Calu3 (cell line): ENCODE measurements at regions not wholly inside any gene's neighbourhood (a gene's known extent, or its start where the extent isn't known, plus 50 kb on each side); places are given as distances from the start of the nearest gene placed in this dataset.

Source experiments
- BruUV-seq: library from RNA; stranded (reverse); fragments of 400-500 nt; replicated peaks from 2 replicates; lab custom pipeline; 2021; lab: Mats Ljungman, UMichigan
- CTCF ChIA-PET: fragments of 300-600 bp; sonication (Branson Sonifier 250); formaldehyde crosslinking; loops from one replicate; lab custom pipeline; 2022; ENCODE audit warnings: antibody characterized with exemption; lab: Charles Lee
- DNase-seq: peaks from one replicate; pipeline ENCODE4 v3.0.0; 2022
- H3K27ac Mint-ChIP-seq: one replicate; pipeline ENCODE4 v1.8.0; 2022; ENCODE audit warnings: mixed read lengths; ENCODE audit not compliant: unreplicated experiment
- H3K27me3 Mint-ChIP-seq: one replicate; pipeline ENCODE4 v1.8.0; 2022; ENCODE audit warnings: mixed read lengths; ENCODE audit not compliant: unreplicated experiment
- H3K36me3 Mint-ChIP-seq: one replicate; pipeline ENCODE4 v1.8.0; 2022; ENCODE audit warnings: mild to moderate bottlenecking, moderate library complexity, mixed read lengths; ENCODE audit not compliant: insufficient read depth, unreplicated experiment
- H3K4me1 Mint-ChIP-seq: one replicate; pipeline ENCODE4 v1.8.0; 2022; ENCODE audit warnings: mild to moderate bottlenecking, low read depth, mixed read lengths; ENCODE audit not compliant: unreplicated experiment
- H3K4me3 Mint-ChIP-seq: one replicate; pipeline ENCODE4 v1.8.0; 2022; ENCODE audit warnings: mild to moderate bottlenecking, low read depth, moderate library complexity, mixed read lengths; ENCODE audit not compliant: unreplicated experiment
- H3K9me3 Mint-ChIP-seq: one replicate; pipeline ENCODE4 v1.8.0; 2022; ENCODE audit warnings: low read depth, mixed read lengths; ENCODE audit not compliant: unreplicated experiment
- intact Hi-C: fragments of 100-400 bp; cut with micrococcal nuclease; formaldehyde crosslinking; loops from one replicate; pipeline ENCODE4 v1.10.0; 2022; ENCODE audit not compliant: unreplicated experiment
- TF ChIP-seq, protein P1 (sequence below): fragments of 200-600 bp; IDR thresholded peaks from one replicate; pipeline ENCODE4 v1.8.0; 2022; ENCODE audit warnings: antibody characterized with exemption; ENCODE audit not compliant: unreplicated experiment

DNA sequence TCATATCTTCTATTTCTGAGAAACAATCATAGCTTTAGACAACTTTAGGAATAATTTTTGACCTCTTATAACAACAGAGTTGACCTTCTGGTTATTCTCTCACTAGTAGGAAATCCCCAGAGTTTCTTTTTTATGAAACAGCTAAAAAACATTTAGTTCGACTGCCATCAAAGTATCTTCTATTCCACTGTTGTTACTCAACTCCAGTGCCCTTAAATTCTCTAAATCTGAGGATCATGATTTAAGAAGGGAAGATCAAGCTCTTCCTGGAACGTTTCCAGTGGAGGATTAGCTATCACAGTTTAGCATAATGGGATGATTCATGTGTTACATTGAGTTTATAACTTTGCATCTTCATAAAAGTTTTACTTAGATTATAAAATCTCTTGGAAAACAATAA, 134.9 kb upstream of the VEGFC start:
- no peak overlapping the region for H3K27ac Mint-ChIP-seq
- BruUV-seq = no TSS peak
- TF ChIP-seq, protein P1, sequence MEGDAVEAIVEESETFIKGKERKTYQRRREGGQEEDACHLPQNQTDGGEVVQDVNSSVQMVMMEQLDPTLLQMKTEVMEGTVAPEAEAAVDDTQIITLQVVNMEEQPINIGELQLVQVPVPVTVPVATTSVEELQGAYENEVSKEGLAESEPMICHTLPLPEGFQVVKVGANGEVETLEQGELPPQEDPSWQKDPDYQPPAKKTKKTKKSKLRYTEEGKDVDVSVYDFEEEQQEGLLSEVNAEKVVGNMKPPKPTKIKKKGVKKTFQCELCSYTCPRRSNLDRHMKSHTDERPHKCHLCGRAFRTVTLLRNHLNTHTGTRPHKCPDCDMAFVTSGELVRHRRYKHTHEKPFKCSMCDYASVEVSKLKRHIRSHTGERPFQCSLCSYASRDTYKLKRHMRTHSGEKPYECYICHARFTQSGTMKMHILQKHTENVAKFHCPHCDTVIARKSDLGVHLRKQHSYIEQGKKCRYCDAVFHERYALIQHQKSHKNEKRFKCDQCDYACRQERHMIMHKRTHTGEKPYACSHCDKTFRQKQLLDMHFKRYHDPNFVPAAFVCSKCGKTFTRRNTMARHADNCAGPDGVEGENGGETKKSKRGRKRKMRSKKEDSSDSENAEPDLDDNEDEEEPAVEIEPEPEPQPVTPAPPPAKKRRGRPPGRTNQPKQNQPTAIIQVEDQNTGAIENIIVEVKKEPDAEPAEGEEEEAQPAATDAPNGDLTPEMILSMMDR = no peak
- no peaks in the 10 kb centered on the region for H3K36me3 Mint-ChIP-seq
- no peak for DNase-seq
- CTCF ChIA-PET = no interaction called here
- no peaks in the 10 kb centered on the region for H3K27me3 Mint-ChIP-seq
- H3K4me1 Mint-ChIP-seq = peaks cover 7% of the 10 kb centered on the region
- intact Hi-C loops = no loop called here
- H3K9me3 Mint-ChIP-seq = no peaks in the 10 kb centered on the region
- H3K4me3 Mint-ChIP-seq = no peak overlapping the region

DNA sequence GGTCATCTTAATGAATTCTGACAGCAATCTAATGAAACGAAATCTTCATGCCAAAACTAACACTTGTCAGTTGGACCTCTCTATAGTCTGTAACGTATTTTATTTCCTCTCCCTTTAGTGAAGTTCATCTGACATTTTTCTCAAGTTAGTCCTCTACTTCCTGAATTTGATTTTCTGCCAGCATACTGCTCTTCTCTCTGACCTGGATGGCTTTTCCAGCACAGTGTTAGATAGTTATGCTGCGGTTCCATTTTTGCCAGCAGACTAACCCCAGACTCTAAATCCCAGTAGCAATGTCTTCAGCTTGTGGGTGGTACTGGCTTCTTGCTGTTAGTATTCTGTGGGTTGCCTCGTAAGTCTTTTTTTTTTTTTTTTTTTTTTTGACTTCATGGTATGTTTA, 146.7 kb upstream of the VEGFC start:
- no peak overlapping the region for H3K4me3 Mint-ChIP-seq
- no peak for DNase-seq
- no peak overlapping the region for H3K27ac Mint-ChIP-seq
- CTCF ChIA-PET = no interaction called here
- intact Hi-C loops = no loop called here
- no peaks in the 10 kb centered on the region for H3K27me3 Mint-ChIP-seq
- TF ChIP-seq, protein P1 = no peak
- no TSS peak for BruUV-seq
- no peaks in the 10 kb centered on the region for H3K36me3 Mint-ChIP-seq
- H3K9me3 Mint-ChIP-seq = peaks cover 2% of the 10 kb centered on the region
- H3K4me1 Mint-ChIP-seq = no peaks in the 10 kb centered on the region

DNA sequence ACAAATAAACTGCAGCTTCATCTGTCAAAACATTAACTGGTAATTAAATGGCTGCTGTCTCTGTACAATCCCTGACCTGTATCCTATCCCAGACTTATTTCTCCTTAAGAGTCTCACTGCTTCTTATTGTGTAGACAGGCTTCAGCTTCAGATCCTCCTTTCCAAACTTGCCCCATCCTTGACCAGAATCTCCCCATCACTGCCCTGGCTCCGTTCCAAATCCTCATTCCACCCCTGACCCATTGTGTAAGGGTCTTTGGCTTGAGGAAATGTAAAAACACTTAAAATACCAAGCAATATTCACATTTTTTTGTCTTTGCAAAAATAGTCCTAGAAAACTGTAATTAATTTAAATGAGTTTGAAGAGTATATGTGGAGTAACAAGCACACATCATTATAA, 152.6 kb upstream of the VEGFC start:
- CTCF ChIA-PET = interaction anchor here (0.6 kb wide), 1 partner anchor 394 kb away, joined by 3 read pairs; no protein-coding TSS in a partner anchor
- no TSS peak for BruUV-seq

DNA sequence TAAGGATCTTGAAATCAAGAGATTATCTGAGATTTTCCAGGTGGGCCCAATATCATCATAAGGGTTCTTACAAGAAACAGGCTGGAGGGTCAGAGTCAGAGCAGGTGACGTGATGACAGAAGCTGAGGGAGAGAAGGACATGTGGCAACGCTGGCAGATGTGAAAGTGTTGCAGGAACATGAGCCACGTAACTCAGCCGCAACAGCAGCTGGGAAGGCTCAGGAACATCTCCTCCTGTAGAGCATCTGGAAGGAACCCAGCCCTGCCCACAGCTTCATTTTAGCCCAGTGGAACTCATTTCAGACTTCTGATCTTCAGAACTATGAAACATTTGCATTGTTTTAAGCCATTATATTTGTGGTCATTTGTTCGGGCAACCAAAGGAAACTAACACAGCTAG, 156.3 kb upstream of the VEGFC start:
- H3K27ac Mint-ChIP-seq = no peak overlapping the region
- H3K27me3 Mint-ChIP-seq = no peaks in the 10 kb centered on the region
- H3K4me3 Mint-ChIP-seq = no peak overlapping the region
- TF ChIP-seq, protein P1 = no peak
- no peaks in the 10 kb centered on the region for H3K4me1 Mint-ChIP-seq
- intact Hi-C loops = no loop called here
- no peaks in the 10 kb centered on the region for H3K36me3 Mint-ChIP-seq
- BruUV-seq = no TSS peak
- no peaks in the 10 kb centered on the region for H3K9me3 Mint-ChIP-seq
- CTCF ChIA-PET = no interaction called here
- DNase-seq = no peak

More for the DNA sequence above, 152.6 kb upstream of the VEGFC start:
- no peak overlapping the region for H3K27ac Mint-ChIP-seq
- no peaks in the 10 kb centered on the region for H3K27me3 Mint-ChIP-seq
- H3K9me3 Mint-ChIP-seq = no peaks in the 10 kb centered on the region
- TF ChIP-seq, protein P1 = no peak
- intact Hi-C loops = no loop called here
- no peaks in the 10 kb centered on the region for H3K36me3 Mint-ChIP-seq
- no peaks in the 10 kb centered on the region for H3K4me1 Mint-ChIP-seq
- H3K4me3 Mint-ChIP-seq = no peak overlapping the region
- DNase-seq = no peak
